Astrocyte (in vitro differentiated cells and primary cell): ENCODE measurements at regions not wholly inside any gene's neighbourhood (a gene's known extent, or its start where the extent isn't known, plus 50 kb on each side); places are given as distances from the start of the nearest gene placed in this dataset.

Source experiments
- DNase-seq: peaks from one replicate; pipeline ENCODE4 v3.0.0-alpha.2; 2010; ENCODE audit warnings: low read depth
- FAIRE-seq: peaks from 2 replicates; lab custom pipeline; 2011; peaks lifted over from hg19 to GRCh38; lab: Jason Lieb, UNC
- H2AFZ ChIP-seq: 2 replicates; pipeline ENCODE4 v1.6.0; 2012; ENCODE audit warnings: low read depth, low read length, inconsistent platforms
- H3K27ac ChIP-seq: 2 replicates; pipeline ENCODE4 v1.5.1; 2011; ENCODE audit warnings: low read depth, low read length, inconsistent platforms
- H3K27me3 ChIP-seq: 2 replicates; pipeline ENCODE4 v1.6.0; 2011; ENCODE audit warnings: low read length, inconsistent platforms; ENCODE audit not compliant: insufficient read depth
- H3K36me3 ChIP-seq: 2 replicates; pipeline ENCODE4 v1.5.1; 2011; ENCODE audit warnings: low read length, inconsistent platforms; ENCODE audit not compliant: insufficient read depth
- H3K4me1 ChIP-seq: 2 replicates; pipeline ENCODE4 v1.5.1; 2011; ENCODE audit warnings: low read length, inconsistent platforms; ENCODE audit not compliant: insufficient read depth
- H3K4me2 ChIP-seq: 2 replicates; pipeline ENCODE4 v1.6.0; 2012; ENCODE audit warnings: low read length, inconsistent platforms
- H3K4me3 ChIP-seq: 2 replicates; pipeline ENCODE4 v1.5.1; 2011; ENCODE audit warnings: low read depth, mild to moderate bottlenecking, low read length, inconsistent platforms; ENCODE audit not compliant: insufficient read depth
- H3K79me2 ChIP-seq: 2 replicates; pipeline ENCODE4 v1.6.0; 2012; ENCODE audit warnings: mild to moderate bottlenecking, low read length, inconsistent platforms; ENCODE audit not compliant: insufficient read depth
- H3K9ac ChIP-seq: 2 replicates; pipeline ENCODE4 v1.6.0; 2012; ENCODE audit warnings: mild to moderate bottlenecking, low read length, inconsistent platforms
- H3K9me3 ChIP-seq: 2 replicates; pipeline ENCODE4 v1.5.1; 2012; ENCODE audit warnings: low read depth, mild to moderate bottlenecking, low read length, inconsistent platforms; ENCODE audit not compliant: insufficient read depth
- H4K20me1 ChIP-seq: 2 replicates; pipeline ENCODE4 v1.6.0; 2012; ENCODE audit warnings: low read length, inconsistent platforms; ENCODE audit not compliant: insufficient read depth
- H3K27ac Mint-ChIP-seq: one replicate; pipeline ENCODE4 v1.8.0; 2021; ENCODE audit warnings: mild to moderate bottlenecking, mixed read lengths; ENCODE audit not compliant: unreplicated experiment
- H3K27me3 Mint-ChIP-seq: one replicate; pipeline ENCODE4 v1.8.0; 2021; ENCODE audit warnings: low read depth, mixed read lengths; ENCODE audit not compliant: unreplicated experiment
- H3K36me3 Mint-ChIP-seq: one replicate; pipeline ENCODE4 v1.8.0; 2021; ENCODE audit warnings: low read depth, mixed read lengths; ENCODE audit not compliant: unreplicated experiment
- H3K4me1 Mint-ChIP-seq: one replicate; pipeline ENCODE4 v1.8.0; 2021; ENCODE audit warnings: low read depth, mixed read lengths; ENCODE audit not compliant: unreplicated experiment
- H3K4me3 Mint-ChIP-seq: one replicate; pipeline ENCODE4 v1.8.0; 2021; ENCODE audit warnings: mild to moderate bottlenecking, moderate library complexity, mixed read lengths; ENCODE audit not compliant: unreplicated experiment
- H3K9me3 Mint-ChIP-seq: one replicate; pipeline ENCODE4 v1.8.0; 2021; ENCODE audit warnings: mild to moderate bottlenecking, mixed read lengths; ENCODE audit not compliant: unreplicated experiment
- CTCF ChIP-seq: IDR thresholded peaks from 2 replicates; pipeline ENCODE4 v1.5.1; 2011; ENCODE audit warnings: low read depth, mild to moderate bottlenecking, inconsistent platforms, low read length, moderate library complexity; ENCODE audit not compliant: insufficient read depth
- EZH2 ChIP-seq: IDR thresholded peaks from 2 replicates; pipeline ENCODE4 v1.6.1; 2012; ENCODE audit warnings: mild to moderate bottlenecking, low read length, inconsistent platforms; ENCODE audit not compliant: insufficient read depth

DNA sequence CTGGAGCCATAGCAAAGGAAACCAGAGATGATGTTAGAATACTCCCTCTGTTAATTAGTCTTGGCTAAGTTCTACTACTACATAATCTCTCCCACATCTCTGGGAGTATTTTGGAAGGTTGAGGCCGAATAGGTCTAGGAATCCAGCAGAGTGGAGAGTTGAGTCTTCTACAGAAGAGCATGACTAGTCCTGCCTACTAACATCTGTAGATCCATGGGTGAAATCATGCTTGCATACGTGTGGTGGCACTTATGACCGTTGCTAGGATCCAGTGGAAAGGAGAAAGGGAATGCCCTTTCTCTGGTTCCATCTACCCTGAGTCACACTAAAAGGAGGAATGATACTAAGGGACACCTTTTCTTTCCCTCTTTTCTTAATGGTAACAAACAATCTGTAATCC lies 425.4 kb downstream of the KDM5D start:
- Mint-ChIP-seq H3K4me3 (no peak overlapping the region), H3K36me3 (no peaks in the 10 kb centered on the region), H3K27me3 (no peaks in the 10 kb centered on the region), H3K27ac (no peak overlapping the region), H3K4me1 (no peaks in the 10 kb centered on the region), H3K9me3 (peaks cover 10% of the 10 kb centered on the region)
- no peaks in the 10 kb centered on the region for H4K20me1 ChIP-seq
- DNase-seq = no peak
- H3K9ac ChIP-seq = no peak overlapping the region
- no peak overlapping the region for H3K4me3 ChIP-seq
- no peak for FAIRE-seq
- H3K9me3 ChIP-seq = no peaks in the 10 kb centered on the region
- H3K27ac ChIP-seq = no peak overlapping the region
- no peak overlapping the region for H2AFZ ChIP-seq
- H3K27me3 ChIP-seq = no peaks in the 10 kb centered on the region
- no peaks in the 10 kb centered on the region for H3K4me1 ChIP-seq
- no peaks in the 10 kb centered on the region for H3K79me2 ChIP-seq
- no peak for TF ChIP-seq CTCF
- no peak for TF ChIP-seq EZH2
- no peaks in the 10 kb centered on the region for H3K36me3 ChIP-seq
- no peak overlapping the region for H3K4me2 ChIP-seq

DNA sequence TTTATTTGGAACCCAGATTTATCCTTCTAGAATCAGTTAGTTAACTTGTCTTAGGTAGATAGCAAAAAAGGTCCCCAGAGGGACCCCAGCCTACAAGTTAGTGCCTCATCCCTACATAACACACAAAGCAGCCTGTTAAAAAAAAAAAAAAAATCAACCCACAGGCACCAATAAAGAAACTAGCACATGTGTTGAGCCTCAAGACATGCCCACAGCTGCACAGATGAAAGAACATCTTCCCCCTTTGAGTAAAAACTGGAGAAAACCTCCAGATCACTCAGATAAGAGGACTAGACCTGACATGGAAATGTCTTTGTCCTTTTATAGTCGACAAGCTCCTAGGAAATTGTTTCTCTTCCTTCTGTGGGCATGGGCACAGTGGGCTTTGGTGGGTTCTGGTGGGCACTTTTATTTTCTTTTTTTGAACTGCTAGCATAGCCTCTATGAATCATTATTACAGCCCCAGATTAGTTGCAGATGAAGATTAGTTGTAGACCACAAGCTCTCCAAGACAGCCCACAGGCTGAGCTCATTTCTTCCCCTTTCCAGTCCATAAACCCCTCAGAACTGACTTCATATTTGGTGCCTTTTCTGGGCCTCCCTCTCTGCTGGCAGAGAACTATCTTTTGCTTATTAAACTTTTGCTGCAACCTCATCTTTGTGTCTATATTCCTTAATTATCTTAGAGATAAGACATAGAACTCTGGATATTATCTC lies 427.1 kb downstream of the KDM5D start:
- Histone ChIP-seq H3K27me3 (no peaks in the 10 kb centered on the region), H2AFZ (no peak overlapping the region), H3K79me2 (no peaks in the 10 kb centered on the region), H4K20me1 (no peaks in the 10 kb centered on the region), H3K36me3 (no peaks in the 10 kb centered on the region), H3K9ac (no peak overlapping the region), H3K4me2 (no peak overlapping the region), H3K27ac (no peak overlapping the region), H3K4me1 (no peaks in the 10 kb centered on the region), H3K9me3 (no peaks in the 10 kb centered on the region), H3K4me3 (no peak overlapping the region)
- Mint-ChIP-seq H3K27me3 (no peaks in the 10 kb centered on the region), H3K36me3 (no peaks in the 10 kb centered on the region), H3K9me3 (peaks cover 10% of the 10 kb centered on the region), H3K4me3 (no peak overlapping the region), H3K27ac (no peak overlapping the region), H3K4me1 (no peaks in the 10 kb centered on the region)
- DNase-seq = no peak
- no peak for FAIRE-seq
- TF ChIP-seq EZH2 (no peak), CTCF (no peak)

DNA sequence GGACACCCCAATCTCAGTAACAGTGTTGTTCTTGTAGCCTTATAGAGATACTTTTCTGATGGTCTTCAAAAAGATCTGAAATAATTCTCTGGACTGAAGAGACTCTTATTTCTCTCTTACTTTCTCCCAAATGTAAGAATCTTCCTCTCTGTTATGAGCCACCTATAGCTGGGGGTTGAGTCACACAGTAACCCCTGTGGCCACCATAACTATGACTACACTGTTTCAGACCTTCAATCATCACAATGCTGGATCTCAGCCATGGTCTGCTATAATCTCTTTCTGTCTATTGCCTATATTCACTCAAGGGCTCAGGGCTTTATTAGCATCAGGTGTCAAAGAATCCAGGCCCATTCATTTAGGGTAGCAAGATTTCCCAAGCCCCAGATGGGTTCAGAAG lies 436.9 kb downstream of the KDM5D start:
- Histone ChIP-seq H3K4me3 (no peak overlapping the region), H3K36me3 (no peaks in the 10 kb centered on the region), H3K27me3 (no peaks in the 10 kb centered on the region), H3K9me3 (no peaks in the 10 kb centered on the region), H3K27ac (no peak overlapping the region), H3K4me2 (no peak overlapping the region), H3K4me1 (no peaks in the 10 kb centered on the region), H2AFZ (no peak overlapping the region), H4K20me1 (no peaks in the 10 kb centered on the region), H3K9ac (no peak overlapping the region), H3K79me2 (no peaks in the 10 kb centered on the region)
- Mint-ChIP-seq H3K4me1 (no peaks in the 10 kb centered on the region), H3K27me3 (no peaks in the 10 kb centered on the region), H3K27ac (no peak overlapping the region), H3K36me3 (no peaks in the 10 kb centered on the region), H3K9me3 (peaks cover 5% of the 10 kb centered on the region), H3K4me3 (no peak overlapping the region)
- TF ChIP-seq CTCF = no peak
- no peak for TF ChIP-seq EZH2
- no peak for FAIRE-seq
- DNase-seq = no peak
